Epidermal melanocyte (primary cell): ENCODE measurements at regions not wholly inside any gene's neighbourhood (a gene's known extent, or its start where the extent isn't known, plus 50 kb on each side); places are given as distances from the start of the nearest gene placed in this dataset.

Experiments used
- DNase-seq: peaks from one replicate; pipeline ENCODE4 v3.0.0; 2011; ENCODE audit warnings: low spot score; ENCODE audit not compliant: insufficient read length

DNA sequence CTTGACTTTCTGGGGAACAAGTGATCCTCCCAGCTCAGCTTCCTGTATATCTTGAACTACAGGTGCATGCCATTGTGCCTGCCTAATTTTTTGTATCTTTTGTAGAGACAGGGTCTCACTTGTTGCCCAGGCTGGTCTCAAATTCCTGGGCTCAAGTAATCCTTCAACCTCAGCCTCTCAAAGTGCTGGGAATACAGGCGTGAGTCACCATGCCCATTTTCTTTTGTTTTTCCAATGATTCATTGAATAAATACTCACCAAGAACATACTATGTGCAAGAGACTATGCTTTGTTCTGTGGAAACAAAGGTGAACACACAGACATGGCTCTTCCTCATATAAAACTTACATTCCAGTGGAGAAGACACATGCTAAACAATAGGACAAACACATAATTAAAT, 407.8 kb upstream of the DAB1 start:
- DNase-seq = no peak

DNA sequence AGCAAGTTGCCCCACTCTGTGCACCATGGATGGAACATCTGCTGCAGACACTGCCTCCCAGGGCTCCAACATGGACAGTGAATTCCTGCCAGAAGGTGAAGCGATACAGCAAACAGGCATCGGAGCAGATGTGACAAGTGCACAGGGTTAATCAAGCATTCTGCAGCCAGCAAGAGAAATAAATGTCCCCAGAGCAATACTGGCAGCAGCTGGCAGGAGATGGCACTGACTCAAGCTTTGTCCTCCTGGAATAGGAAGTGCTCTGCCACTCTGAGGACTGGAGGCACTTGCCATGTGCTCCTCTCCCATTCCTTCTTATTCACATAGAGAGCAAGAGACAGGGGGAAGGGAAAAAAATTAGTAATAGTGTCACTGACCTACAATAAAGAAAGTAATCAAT, 402.7 kb upstream of the DAB1 start:
- no peak for DNase-seq

DNA sequence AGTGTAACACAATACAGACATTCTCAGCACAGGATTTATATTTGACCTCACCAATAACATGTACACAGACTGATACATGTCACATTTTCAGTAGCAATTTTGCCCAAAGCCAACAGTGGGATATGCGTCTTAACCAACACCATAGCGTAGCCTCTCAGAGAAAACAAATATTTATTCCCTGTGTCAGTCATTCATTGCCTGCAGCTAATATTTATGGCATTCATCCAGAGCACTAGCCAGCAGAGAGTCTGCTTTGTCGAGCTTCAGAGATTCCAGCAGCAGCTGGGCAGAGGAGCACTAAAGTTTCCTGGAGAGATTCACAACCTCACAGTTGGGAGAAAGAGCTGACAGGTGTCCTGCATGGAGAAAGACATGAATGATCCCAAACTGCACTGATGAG, 400.7 kb upstream of the DAB1 start:
- no peak for DNase-seq

DNA sequence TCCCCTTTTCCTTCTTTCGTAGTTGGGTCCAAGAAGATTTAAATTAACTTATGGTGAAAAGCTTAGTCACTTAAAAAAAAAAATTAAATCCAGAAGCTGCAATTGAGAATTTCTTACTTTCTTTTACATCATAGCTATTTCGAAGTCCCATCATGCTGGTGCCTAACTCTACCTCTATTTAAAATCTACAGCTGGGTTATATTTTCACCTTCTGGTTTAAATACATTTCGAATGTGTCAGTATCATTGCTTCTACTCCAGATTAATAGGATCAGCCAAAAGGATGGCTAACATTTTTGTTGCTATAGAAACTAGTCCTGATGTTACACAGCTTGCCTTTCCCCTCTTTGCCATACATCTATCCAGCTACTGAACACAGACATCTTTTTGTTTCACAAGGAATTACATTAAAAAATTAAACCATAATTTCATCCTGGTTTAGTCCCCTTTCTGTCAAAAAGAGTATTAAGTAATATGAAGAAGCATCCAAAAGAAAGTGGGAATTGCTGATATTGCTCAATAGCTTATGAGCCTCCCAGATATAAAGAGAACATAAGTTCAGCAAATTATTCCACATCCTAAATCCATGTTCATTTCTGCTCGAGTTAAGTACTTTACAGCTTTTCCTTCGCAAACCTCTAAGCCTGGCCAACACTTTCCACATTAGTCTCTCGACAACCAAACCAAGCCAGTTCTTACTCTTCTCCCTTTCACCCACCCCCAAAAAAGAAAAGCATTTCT, 396.7 kb upstream of the DAB1 start:
- DNase-seq = no peak

DNA sequence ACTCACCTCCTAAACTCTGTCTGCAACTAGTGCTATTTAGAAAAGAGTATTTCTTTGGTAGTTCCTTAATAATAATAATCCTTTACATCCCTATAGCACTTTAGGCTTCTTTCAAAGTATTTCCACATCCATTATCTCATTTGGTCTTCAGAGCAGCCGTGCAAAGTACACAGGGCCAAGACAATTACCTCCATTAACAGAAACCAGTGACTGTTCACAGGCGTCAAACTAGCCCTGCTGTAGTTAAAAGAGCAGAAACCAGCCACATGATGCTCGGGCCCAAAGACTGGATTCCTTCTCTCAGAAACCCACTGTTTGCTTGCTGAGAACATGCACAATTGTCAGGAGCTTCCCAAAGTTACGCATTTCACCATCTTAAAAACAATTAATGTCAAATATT, 396.0 kb upstream of the DAB1 start:
- DNase-seq = no peak

DNA sequence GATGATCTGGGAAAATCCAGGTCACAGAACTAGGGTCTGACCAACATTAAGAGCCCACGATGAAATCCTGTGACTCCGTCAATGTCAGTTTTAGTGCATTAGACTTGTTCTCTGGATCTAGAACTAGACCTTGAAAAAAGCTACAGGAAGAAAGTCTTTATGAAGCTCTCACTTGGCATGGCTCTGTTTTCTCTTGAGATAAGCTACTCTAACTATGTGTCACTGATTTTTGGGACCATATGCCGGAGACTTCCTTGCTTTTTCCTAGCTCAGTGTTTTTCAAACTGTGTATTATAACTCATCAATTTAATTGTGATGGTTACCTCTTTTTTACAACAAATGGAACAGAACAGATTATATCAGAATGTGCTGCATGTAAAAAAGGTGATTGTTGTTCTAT, 379.7 kb upstream of the DAB1 start:
- DNase-seq = no peak

DNA sequence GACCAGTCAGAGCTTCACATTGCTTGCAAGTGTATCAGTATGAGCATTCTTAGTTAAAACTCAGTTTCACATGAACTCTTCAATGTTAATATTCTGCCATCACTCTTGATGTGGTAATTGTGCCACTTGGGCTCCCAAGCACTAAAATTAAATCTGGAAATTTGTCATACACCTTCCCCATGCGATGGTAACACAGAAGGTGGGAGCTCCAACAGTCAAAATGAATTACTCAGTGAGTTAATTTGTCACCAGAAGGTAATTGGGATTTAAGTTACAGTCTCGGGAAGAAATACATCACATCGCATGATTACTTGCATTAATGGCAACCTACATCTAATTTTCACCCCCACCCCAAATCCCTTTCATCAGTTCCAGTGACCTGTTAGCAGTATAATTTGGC, 376.5 kb upstream of the DAB1 start:
- no peak for DNase-seq

DNA sequence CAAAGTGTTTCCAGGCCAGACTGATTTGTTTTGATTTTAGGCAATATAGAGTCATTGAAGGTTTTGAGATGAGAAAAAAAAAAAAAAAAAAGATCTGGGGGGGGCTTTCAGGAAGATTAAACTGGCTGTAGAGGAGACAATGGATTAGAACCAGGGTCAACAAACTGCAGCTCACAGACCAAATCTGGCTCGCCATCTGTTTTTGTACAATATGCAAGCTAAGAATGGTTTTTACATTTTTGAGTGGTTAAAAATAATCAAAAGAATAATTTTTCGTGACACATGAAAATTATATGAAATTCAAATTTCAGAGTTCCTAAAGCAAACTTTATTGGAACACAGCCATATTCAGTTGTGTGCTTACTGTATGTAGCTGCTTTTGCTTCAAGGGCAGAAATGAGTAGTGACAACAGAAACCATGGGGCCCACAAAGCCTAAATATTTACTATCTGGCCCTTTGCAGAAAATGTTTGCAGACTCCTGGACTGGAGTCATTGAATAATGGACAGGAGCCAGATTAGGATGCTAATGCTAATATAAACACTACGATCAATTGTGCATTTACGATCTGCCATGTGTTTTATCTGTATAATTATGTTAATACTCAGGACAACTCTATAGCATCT, 375.7 kb upstream of the DAB1 start:
- DNase-seq = no peak

DNA sequence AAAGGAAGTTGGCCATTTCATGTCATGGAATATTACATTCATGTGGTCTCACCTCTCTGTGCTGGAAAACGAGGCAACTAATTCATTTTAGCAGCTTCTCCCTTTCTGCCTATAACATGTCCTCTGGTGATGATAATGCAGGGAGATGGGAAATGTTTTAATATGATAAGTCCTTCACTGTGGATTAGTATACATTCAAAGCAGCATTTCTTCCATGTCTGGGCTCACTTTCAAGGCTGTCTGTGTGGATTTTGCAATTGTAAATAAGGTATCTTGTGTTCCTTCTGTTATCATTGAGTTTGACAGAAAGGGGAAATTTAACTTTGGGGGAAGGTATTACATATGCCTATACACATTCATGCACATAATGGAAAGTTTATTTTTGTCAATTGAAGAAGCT, 374.7 kb upstream of the DAB1 start:
- no peak for DNase-seq

DNA sequence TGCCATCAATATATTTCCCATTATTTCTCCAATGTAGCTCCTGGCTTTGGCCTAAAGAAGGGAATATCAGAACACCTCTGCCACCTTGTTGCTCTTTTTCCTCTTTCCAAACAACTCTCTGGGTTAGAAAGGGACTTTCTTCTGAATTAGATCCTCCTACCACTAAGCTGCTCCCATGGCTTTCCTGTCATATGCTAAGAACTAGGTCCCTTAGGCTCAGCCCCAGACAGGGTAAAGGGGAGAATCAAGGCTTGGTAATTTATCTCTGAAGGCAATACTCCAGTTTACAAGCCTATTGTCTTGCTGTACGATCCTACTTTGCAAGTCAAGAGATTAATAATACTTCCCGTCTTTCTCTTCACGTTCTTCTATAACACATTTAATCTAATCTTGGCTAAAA, 373.2 kb upstream of the DAB1 start:
- DNase-seq = no peak

DNA sequence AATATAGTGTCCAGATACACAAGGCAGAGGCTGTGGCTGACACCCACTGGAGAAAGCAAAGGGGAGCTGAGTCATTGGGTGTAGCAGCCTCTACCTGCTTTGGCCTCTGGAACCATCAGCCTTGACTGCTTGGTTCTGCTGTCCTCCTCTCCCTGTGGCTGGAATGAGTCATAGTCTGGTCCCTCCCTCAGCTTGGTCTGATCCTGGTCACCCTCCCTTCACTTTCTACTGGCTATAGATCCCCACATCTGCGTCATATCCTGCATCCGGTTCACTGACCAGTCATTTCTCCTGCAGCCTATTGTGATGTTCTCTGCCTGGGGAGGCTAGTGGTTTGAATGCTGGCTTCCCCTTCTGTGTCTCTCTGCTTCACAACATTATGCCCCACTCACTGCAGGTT, 372.8 kb upstream of the DAB1 start:
- DNase-seq = no peak

DNA sequence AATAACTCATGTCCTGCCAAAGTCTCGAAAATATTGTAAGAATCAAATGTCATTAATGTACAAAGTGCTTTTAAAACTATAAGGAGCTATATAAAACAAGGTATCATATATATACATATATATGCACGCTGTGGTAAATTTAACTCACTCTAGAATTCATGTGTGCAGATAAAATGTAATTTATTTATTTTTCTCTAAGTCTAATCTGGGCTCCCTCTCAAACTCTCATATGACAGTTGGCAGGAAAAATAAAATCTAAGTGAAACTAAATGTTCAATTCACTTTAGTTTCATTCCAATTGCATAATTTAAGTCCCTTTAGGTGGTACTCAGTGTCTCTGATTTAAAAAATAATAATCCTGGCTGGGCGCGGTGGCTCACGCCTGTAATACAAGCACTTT, 372.0 kb upstream of the DAB1 start:
- DNase-seq = no peak

DNA sequence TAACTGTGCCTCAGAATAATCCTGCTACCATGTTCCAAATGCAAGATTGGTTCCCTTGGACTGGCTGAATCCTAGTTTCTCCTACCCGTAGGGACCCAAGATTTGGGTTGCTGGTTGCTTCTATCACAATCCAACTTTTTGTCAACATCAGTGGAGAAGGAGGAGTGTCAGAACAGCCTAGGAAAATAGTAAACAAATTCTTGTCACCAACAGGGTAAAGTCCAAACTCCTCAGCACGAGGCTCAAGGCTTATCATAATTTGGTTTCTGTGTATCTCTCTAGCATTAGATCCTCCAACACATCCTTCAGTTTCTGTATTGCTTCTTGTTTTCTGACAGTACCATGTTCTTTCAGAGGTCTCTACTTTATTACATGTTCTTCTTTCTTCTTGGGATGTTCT, 370.2 kb upstream of the DAB1 start:
- DNase-seq = no peak

DNA sequence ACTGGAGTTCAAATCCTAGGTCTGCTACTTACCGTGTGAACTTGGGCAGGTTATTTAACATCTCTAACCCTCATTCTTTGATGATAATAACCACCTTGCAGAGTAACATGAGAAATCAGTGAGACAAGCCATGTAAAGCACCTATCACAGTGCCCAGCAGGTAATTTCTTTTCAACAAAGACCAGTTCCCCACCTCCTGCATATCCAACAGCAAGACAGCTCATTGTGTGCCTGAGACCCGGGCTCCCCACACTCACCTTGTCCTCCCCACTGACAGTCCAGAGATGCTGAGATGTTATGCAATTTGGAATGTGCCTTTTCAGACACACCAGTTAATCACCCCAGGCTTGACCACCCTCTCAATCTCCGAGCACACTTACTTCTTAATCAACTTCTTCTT, 367.6 kb upstream of the DAB1 start:
- DNase-seq = no peak

DNA sequence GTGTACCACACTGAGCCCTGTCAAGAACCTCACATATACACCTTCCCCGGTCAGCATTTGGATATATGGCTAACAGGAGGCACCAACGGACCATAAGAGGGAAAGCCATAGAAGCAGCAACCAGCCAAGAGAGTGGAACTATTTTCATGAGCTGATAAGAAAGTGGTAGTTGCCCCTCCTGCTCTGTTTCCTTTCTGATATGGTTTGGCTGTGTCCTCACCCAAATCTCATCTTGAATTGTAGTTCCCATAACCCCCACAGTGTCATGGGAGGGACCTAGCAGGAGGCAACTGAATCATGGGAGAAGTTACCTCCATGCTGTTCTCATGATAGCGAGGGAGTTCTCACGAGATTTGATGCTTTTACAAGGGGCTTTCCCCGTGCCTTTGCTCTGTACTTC, 366.1 kb upstream of the DAB1 start:
- no peak for DNase-seq

DNA sequence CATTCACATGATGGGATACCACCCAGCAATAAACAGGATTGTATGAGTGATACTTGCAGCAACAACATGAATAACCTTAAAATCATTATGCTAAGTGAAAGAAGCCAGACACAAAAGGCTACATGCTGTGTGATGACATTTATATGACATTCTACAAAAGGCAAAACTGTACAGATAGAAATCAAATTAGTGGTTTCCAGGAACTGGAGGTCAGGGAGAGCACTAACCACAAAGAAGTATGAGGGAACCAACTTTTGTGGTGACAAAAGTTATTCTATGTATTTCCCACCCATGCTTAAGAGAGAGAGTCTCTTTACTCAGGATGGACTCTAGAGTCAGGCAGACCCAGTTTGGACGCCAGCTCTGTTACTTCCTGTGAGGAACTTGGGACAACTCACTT, 364.5 kb upstream of the DAB1 start:
- DNase-seq = no peak

DNA sequence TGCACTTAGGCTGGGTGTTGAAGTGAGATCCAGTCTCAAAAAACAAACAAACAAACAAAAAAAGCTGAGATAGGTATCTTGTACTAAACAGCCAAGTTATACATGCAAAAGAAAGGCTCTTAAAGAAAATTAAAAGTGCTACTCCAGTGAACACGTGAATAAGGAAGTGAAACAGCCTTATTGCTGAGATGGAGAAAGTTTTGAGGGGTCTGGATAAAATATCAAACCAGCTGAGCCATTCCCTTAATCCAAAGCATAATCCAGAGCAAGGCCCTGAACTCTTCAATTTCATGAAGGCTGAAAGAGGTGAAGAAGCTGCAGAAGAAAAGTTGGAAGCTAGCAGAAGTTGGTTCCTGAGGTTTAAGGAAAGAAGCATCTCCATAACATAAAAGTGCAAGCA, 360.5 kb upstream of the DAB1 start:
- DNase-seq = no peak

DNA sequence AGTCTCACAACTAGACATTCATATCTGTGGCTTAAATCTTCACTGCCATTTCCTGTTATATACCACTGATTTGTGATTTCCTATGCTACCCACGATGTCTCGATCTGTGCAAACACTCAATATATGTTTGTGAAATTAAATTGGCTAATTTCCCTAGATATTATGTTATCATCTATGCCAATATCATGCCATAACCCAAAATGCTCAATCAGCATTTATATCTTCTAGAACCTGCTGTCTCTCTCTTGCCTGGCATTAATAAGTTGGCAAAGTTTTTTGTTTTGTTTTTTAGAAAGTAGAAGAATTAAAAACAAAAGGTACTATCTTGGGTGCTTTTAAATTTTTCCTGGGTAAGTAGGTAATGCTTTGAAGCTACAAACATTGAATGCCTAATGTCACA, 358.5 kb upstream of the DAB1 start:
- DNase-seq = no peak

DNA sequence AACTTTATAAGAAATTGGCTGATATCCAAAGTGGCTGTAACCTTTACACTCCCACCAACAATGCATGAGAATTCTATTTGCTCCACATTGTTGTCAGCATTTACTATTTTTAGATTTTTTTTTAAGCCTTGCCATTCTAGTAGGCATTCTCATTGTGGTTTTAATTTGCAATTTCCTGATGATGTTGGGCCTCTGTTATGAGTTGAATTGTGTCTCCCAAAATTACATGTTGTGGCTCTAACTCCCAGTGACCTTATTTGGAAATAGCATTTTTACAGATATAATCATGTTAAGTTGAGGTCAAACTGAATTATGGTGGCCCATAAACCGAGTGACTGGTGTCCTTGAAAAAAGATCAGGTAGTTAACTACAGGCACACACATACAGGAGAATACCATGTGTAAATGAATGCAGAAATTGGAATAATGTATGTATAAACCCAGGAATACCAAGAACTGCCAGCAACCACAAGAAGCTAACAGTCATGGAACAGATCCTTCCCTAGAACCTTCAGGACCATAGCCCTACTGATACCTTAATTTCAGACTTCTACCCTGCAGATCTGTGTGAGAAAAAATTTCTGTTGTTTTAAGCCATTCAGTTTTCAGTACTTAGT, 348.8 kb upstream of the DAB1 start:
- no peak for DNase-seq

DNA sequence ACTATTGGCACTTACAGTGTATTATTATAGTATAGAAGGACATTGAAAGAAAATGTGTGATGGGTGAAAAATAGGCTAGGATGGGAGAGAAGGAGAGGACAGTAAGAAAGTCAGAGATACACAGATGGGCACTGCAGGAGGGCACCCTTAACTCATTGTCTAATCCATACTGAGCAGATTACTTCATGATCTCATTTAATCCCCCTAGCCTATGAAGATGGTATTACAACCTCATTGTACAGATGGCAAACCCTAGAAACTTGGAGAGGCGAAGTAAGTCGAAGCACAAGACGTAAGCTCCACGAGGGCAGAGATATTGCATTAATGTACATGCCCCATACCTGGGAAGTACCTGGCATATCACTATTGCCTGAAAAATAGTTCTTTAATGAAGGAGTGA, 346.9 kb upstream of the DAB1 start:
- DNase-seq = no peak

DNA sequence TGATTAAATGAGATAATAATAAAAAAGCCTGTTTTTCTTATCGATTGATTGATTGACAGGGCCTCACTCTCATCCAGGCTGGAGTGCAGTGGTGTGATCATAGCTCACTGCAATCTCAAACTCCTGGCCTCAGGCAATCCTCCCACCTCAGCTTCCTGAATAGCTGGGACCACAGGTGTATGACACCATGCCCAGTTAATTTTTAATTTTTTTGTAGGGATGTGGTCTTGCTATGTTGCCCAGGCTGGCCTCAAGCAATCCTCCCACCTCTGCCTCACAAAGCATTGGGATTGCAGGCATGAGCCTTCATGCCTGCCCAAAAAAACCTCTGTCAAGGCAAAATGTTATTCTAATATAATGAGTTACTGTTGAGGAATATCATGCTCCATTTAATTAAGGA, 346.4 kb upstream of the DAB1 start:
- no peak for DNase-seq

DNA sequence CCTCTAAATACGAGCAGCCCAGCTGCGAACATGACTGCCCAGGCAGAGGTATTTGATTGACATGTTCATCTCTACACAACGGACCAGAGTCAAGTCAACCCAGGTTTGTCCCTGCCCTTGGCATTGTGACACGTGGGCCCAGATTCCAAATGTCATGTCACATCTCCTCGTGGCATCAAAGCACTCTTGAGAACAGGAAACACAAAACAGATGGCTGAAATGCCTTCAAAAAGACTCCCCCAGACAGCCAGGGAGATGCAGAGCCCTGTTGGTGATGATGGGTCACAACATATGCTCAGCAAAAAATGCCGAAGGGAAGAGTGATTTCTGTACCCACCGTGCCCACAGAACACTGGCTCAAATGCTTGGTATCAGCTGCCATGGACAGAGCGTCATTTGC, 337.8 kb upstream of the DAB1 start:
- DNase-seq = no peak

DNA sequence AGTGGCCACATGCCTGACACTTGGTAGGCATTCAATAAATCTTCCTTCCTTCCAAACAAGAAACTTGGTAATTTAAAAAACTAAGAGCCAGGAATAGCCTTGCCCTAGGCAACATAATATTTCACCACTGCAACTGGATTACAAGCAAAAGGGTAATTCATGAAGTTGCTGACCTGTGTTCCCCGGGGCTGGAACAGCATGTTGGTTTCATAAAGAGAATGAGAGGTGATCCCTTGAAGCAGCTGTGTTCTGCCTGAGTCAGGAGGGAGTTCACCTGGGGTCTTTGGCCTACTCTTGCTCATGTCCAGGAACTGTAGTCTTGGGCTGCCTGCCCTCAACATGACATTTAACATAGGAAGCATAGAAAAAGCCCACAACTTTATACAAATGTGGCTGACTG, 329.0 kb upstream of the DAB1 start:
- DNase-seq = no peak
